ENCODE measurements at regions not wholly inside any gene's neighbourhood (a gene's known extent, or its start where the extent isn't known, plus 50 kb on each side); places are given as distances from the start of the nearest gene placed in this dataset.

GRCh38 chr2:126995621-126996377 lies 97.1 kb downstream of the TEX51 start:
- no peak for TF ChIP-seq POLR2AphosphoS5 (IDR thresholded peaks at IDR 0.05; ENCODE audit: low read depth, low read length)
- no peak for TF ChIP-seq POLR2A (IDR thresholded peaks at IDR 0.05; ENCODE audit: low read depth, low read length)

Data from GM12892 (cell line).